H9 (cell line): ENCODE measurements at regions not wholly inside any gene's neighbourhood (a gene's known extent, or its start where the extent isn't known, plus 50 kb on each side); places are given as distances from the start of the nearest gene placed in this dataset.

Source experiments
- DNase-seq: peaks from one replicate; pipeline ENCODE4 v3.0.0-alpha.2; 2017
- H2AFZ ChIP-seq: one replicate; pipeline ENCODE4 v1.6.1; 2013; ENCODE audit warnings: mild to moderate bottlenecking, low read length, control low read depth, moderate library complexity
- H2AK5ac ChIP-seq: 2 replicates; pipeline ENCODE4 v1.6.1; 2013; ENCODE audit warnings: low read length, control low read depth, mixed read lengths; ENCODE audit not compliant: insufficient read length
- H2BK120ac ChIP-seq: one replicate; pipeline ENCODE4 v1.6.1; 2013; ENCODE audit warnings: low read depth, mild to moderate bottlenecking, low read length, control low read depth, inconsistent platforms; ENCODE audit not compliant: poor library complexity, severe bottlenecking
- H2BK12ac ChIP-seq: 2 replicates; pipeline ENCODE4 v1.6.1; 2013; ENCODE audit warnings: low read length, control low read depth, mixed read lengths, low read depth; ENCODE audit not compliant: insufficient read length
- H2BK15ac ChIP-seq: 2 replicates; pipeline ENCODE4 v1.6.1; 2013; ENCODE audit warnings: low read depth, low read length, control low read depth
- H2BK20ac ChIP-seq: one replicate; pipeline ENCODE4 v1.6.1; 2013; ENCODE audit warnings: low read depth, mild to moderate bottlenecking, low read length, control low read depth, inconsistent platforms; ENCODE audit not compliant: poor library complexity, severe bottlenecking
- H2BK5ac ChIP-seq: 2 replicates; pipeline ENCODE4 v1.6.1; 2013; ENCODE audit warnings: low read length, control low read depth, mixed read lengths; ENCODE audit not compliant: insufficient read length
- H3K14ac ChIP-seq: 2 replicates; pipeline ENCODE4 v1.6.1; 2013; ENCODE audit warnings: low read length, control low read depth; ENCODE audit not compliant: insufficient read depth
- H3K18ac ChIP-seq: 2 replicates; pipeline ENCODE4 v1.6.1; 2013; ENCODE audit warnings: low read depth, mild to moderate bottlenecking, mixed read lengths, low read length, control low read depth; ENCODE audit not compliant: insufficient read length
- H3K23ac ChIP-seq: 2 replicates; pipeline ENCODE4 v1.6.1; 2013; ENCODE audit warnings: low read length, control low read depth, mixed read lengths, low read depth; ENCODE audit not compliant: insufficient read length
- H3K23me2 ChIP-seq: 2 replicates; pipeline ENCODE4 v1.6.1; 2013; ENCODE audit warnings: low read depth, mild to moderate bottlenecking, mixed read lengths, low read length, control low read depth; ENCODE audit not compliant: insufficient read length, poor library complexity, severe bottlenecking
- H3K27ac ChIP-seq: 2 replicates; pipeline ENCODE4 v1.5.1; 2013; ENCODE audit warnings: low read length, control low read depth, mixed read lengths, low read depth; ENCODE audit not compliant: insufficient read length
- H3K27me3 ChIP-seq: 2 replicates; pipeline ENCODE4 v1.6.1; 2013; ENCODE audit warnings: low read length, control low read depth, inconsistent platforms; ENCODE audit not compliant: insufficient read depth
- H3K4ac ChIP-seq: 2 replicates; pipeline ENCODE4 v1.6.1; 2013; ENCODE audit warnings: low read depth, mild to moderate bottlenecking, control low read depth, inconsistent platforms, low read length, moderate library complexity
- H3K4me1 ChIP-seq: 2 replicates; pipeline ENCODE4 v1.6.1; 2013; ENCODE audit warnings: low read length, control low read depth, inconsistent platforms; ENCODE audit not compliant: insufficient read depth
- H3K4me2 ChIP-seq: 2 replicates; pipeline ENCODE4 v1.6.1; 2013; ENCODE audit warnings: low read length, control low read depth, mixed read lengths; ENCODE audit not compliant: insufficient read length, insufficient read depth
- H3K56ac ChIP-seq: 2 replicates; pipeline ENCODE4 v1.6.1; 2013; ENCODE audit warnings: low read depth, mild to moderate bottlenecking, mixed read lengths, low read length, control low read depth; ENCODE audit not compliant: insufficient read length
- H3K79me1 ChIP-seq: 2 replicates; pipeline ENCODE4 v1.6.1; 2013; ENCODE audit warnings: low read depth, mild to moderate bottlenecking, moderate library complexity, low read length, control low read depth, inconsistent platforms; ENCODE audit not compliant: insufficient read depth, poor library complexity, severe bottlenecking
- H3K79me2 ChIP-seq: 2 replicates; pipeline ENCODE4 v1.6.1; 2013; ENCODE audit warnings: low read length, control low read depth, inconsistent platforms; ENCODE audit not compliant: insufficient read depth
- H3K9ac ChIP-seq: 2 replicates; pipeline ENCODE4 v1.6.1; 2013; ENCODE audit warnings: low read length, control low read depth, mixed read lengths; ENCODE audit not compliant: insufficient read length; ENCODE audit errors: extremely low read depth
- H3K9me3 ChIP-seq: one replicate; pipeline ENCODE4 v1.6.1; 2013; ENCODE audit warnings: low read depth, low read length, inconsistent platforms; ENCODE audit not compliant: control insufficient read depth
- H3T11ph ChIP-seq: one replicate; pipeline ENCODE4 v1.6.1; 2013; ENCODE audit warnings: mild to moderate bottlenecking, low read length, control low read depth, inconsistent platforms
- H4K20me1 ChIP-seq: one replicate; pipeline ENCODE4 v1.6.1; 2013; ENCODE audit not compliant: control insufficient read depth, insufficient read length, insufficient read depth
- H4K5ac ChIP-seq: 2 replicates; pipeline ENCODE4 v1.6.1; 2013; ENCODE audit warnings: low read depth, mild to moderate bottlenecking, mixed read lengths, low read length, control low read depth; ENCODE audit not compliant: insufficient read length
- H4K8ac ChIP-seq: replicated peaks from 2 replicates; pipeline ENCODE4 v1.6.1; 2013; ENCODE audit warnings: low read length, control low read depth, mixed read lengths, low read depth; ENCODE audit not compliant: insufficient read length
- H4K91ac ChIP-seq: 2 replicates; pipeline ENCODE4 v1.6.1; 2013; ENCODE audit warnings: low read depth, mild to moderate bottlenecking, moderate library complexity, mixed read lengths, low read length, control low read depth; ENCODE audit not compliant: insufficient read length
- H3K27ac Mint-ChIP-seq, 3 experiments: 2 replicates in 2 of 3; 3 replicates in 1 of 3; pipeline ENCODE4 v1.8.0; 2020 to 2021; ENCODE audit warnings: mixed read lengths in 3 of 3, mild to moderate bottlenecking in 1 of 3, moderate library complexity in 1 of 3
- H3K27me3 Mint-ChIP-seq: 2 replicates; pipeline ENCODE4 v1.8.0; 2021; ENCODE audit warnings: low read depth, mild to moderate bottlenecking, moderate library complexity, mixed read lengths
- H3K36me3 Mint-ChIP-seq, 3 experiments: 2 replicates in 2 of 3; 3 replicates in 1 of 3; pipeline ENCODE4 v1.8.0; 2020 to 2021; ENCODE audit warnings: low read depth in 3 of 3, mixed read lengths in 3 of 3; ENCODE audit not compliant: insufficient read depth in 1 of 3
- H3K4me1 Mint-ChIP-seq, 2 experiments: 2 replicates each; pipeline ENCODE4 v1.8.0; 2020; ENCODE audit warnings: mixed read lengths in 2 of 2
- H3K4me3 Mint-ChIP-seq, 2 experiments: 2 replicates in 1 of 2; 3 replicates in 1 of 2; pipeline ENCODE4 v1.8.0; 2020 to 2021; ENCODE audit warnings: mild to moderate bottlenecking in 2 of 2, mixed read lengths in 2 of 2, moderate library complexity in 1 of 2
- H3K9me3 Mint-ChIP-seq, 2 experiments: 2 replicates in 1 of 2; 3 replicates in 1 of 2; pipeline ENCODE4 v1.8.0; 2020; ENCODE audit warnings: mild to moderate bottlenecking in 2 of 2, mixed read lengths in 2 of 2, moderate library complexity in 1 of 2
- WGBS: extraction: QIAGEN DNeasy Blood & Tissue Kit; methylation state at CpG from one replicate; pipeline ENCODE4 v1.1.7; 2013; ENCODE audit warnings: missing lambda C conversion rate, low lambda C conversion rate, mixed read lengths; ENCODE audit not compliant: insufficient read length; ENCODE audit errors: extremely low coverage; 5-methylcytosine and 5-hydroxymethylcytosine counted together
- TF ChIP-seq, protein P1 (sequence below): fragments of 200-600 bp; sonication (generic); conservative IDR thresholded peaks from 3 replicates; pipeline ENCODE4 v1.8.0; 2021; ENCODE audit warnings: antibody characterized with exemption, mild to moderate bottlenecking

- Histone ChIP-seq H3K4me2 (no peak overlapping the region), H2BK20ac (no peak overlapping the region), H3K27ac (no peak overlapping the region), H3K27me3 (no peaks in the 10 kb centered on the region), H2BK12ac (no peak overlapping the region), H3K9ac (no peak overlapping the region), H2AFZ (no peak overlapping the region), H4K5ac (no peak overlapping the region), H3K18ac (no peak overlapping the region), H3K79me2 (no peaks in the 10 kb centered on the region), H3T11ph (no peak overlapping the region), H4K8ac (no peak overlapping the region), H2BK120ac (no peak overlapping the region), H3K4ac (no peak overlapping the region), H3K79me1 (no peaks in the 10 kb centered on the region), H3K56ac (no peak overlapping the region), H3K23me2 (no peaks in the 10 kb centered on the region), H4K91ac (no peak overlapping the region), H4K20me1 (no peaks in the 10 kb centered on the region), H2BK15ac (no peak overlapping the region), H3K14ac (no peak overlapping the region), H2AK5ac (no peak overlapping the region), H3K4me1 (no peaks in the 10 kb centered on the region), H2BK5ac (no peak overlapping the region), H3K9me3 (no peaks in the 10 kb centered on the region), H3K23ac (no peak overlapping the region)
- Mint-ChIP-seq H3K27ac (no peak overlapping the region), H3K4me3 (no peak overlapping the region), H3K27me3 (peaks cover 24% of the 10 kb centered on the region), H3K4me1 (peaks cover 8% of the 10 kb centered on the region in 2 experiments), H3K36me3 (no peaks in the 10 kb centered on the region), H3K9me3 (peaks cover 2% of the 10 kb centered on the region in 2 experiments; a peak in 2 of 5 replicates)
- no CpG with 5 or more reads among the region's 2 CpGs for WGBS
- TF ChIP-seq, protein P1, sequence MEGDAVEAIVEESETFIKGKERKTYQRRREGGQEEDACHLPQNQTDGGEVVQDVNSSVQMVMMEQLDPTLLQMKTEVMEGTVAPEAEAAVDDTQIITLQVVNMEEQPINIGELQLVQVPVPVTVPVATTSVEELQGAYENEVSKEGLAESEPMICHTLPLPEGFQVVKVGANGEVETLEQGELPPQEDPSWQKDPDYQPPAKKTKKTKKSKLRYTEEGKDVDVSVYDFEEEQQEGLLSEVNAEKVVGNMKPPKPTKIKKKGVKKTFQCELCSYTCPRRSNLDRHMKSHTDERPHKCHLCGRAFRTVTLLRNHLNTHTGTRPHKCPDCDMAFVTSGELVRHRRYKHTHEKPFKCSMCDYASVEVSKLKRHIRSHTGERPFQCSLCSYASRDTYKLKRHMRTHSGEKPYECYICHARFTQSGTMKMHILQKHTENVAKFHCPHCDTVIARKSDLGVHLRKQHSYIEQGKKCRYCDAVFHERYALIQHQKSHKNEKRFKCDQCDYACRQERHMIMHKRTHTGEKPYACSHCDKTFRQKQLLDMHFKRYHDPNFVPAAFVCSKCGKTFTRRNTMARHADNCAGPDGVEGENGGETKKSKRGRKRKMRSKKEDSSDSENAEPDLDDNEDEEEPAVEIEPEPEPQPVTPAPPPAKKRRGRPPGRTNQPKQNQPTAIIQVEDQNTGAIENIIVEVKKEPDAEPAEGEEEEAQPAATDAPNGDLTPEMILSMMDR, result no peak
- no peak for DNase-seq
Measured at GRCh38 chr20:1793821-1794220, 101.4 kb upstream of the SIRPA start.
